ENCODE measurements at regions not wholly inside any gene's neighbourhood (a gene's known extent, or its start where the extent isn't known, plus 50 kb on each side); places are given as distances from the start of the nearest gene placed in this dataset.
A peak's percentile ranks its signal among the peaks of the same experiment; 100 is the strongest.

- TF ChIP-seq, protein P1, sequence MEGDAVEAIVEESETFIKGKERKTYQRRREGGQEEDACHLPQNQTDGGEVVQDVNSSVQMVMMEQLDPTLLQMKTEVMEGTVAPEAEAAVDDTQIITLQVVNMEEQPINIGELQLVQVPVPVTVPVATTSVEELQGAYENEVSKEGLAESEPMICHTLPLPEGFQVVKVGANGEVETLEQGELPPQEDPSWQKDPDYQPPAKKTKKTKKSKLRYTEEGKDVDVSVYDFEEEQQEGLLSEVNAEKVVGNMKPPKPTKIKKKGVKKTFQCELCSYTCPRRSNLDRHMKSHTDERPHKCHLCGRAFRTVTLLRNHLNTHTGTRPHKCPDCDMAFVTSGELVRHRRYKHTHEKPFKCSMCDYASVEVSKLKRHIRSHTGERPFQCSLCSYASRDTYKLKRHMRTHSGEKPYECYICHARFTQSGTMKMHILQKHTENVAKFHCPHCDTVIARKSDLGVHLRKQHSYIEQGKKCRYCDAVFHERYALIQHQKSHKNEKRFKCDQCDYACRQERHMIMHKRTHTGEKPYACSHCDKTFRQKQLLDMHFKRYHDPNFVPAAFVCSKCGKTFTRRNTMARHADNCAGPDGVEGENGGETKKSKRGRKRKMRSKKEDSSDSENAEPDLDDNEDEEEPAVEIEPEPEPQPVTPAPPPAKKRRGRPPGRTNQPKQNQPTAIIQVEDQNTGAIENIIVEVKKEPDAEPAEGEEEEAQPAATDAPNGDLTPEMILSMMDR (IDR thresholded peaks at IDR 0.05; ENCODE audit: low read depth, low read length), result no peak
- H3K27ac ChIP-seq, result no peak overlapping the region
- no peak for DNase-seq
- no peaks in the 10 kb centered on the region for H3K9me3 ChIP-seq (ENCODE audit: severe bottlenecking)
- H3K27me3 ChIP-seq (ENCODE audit: insufficient read depth, low read depth, severe bottlenecking), result no peaks in the 10 kb centered on the region
- no peak overlapping the region for H3K4me3 ChIP-seq (ENCODE audit: low read depth, low read length)
- H3K36me3 ChIP-seq, result no peaks in the 10 kb centered on the region
Measured at GRCh38 chr1:226476648-226477319, 68.9 kb upstream of the PARP1 start.

- H3K9me3 ChIP-seq (ENCODE audit: severe bottlenecking), result no peaks in the 10 kb centered on the region
- no peak for DNase-seq
- H3K4me3 ChIP-seq (ENCODE audit: low read depth, low read length), result no peak overlapping the region
- no peak overlapping the region for H3K27ac ChIP-seq
- H3K36me3 ChIP-seq, result no peaks in the 10 kb centered on the region
- TF ChIP-seq, protein P1 (IDR thresholded peaks at IDR 0.05; ENCODE audit: low read depth, low read length), result no peak
- no peaks in the 10 kb centered on the region for H3K27me3 ChIP-seq (ENCODE audit: insufficient read depth, low read depth, severe bottlenecking)
Measured at GRCh38 chr1:226479474-226479873, 69.1 kb upstream of the STUM start.

DNA sequence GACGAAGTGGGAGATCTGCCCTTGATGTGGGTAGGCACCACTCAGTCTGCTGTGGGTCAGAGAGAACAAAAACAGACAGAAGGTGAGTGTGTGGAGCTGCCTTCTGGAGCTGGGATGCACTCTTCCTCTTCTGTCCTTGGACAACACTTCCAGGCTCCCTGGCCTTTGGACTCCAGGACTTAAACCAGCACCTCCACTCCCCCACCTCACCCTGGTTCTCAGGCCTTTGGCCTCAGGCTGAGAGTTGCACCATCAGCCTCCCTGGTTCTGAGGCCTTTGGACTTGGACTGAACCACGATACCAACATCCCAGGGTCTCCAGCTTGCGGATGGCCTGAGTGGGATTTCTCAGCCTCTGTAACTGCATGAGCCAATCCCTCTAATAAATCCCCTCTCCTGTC is 68.1 kb upstream of the STUM start:
- Histone ChIP-seq H3K27ac (peak overlapping the region; percentile 41), H3K9me3 (ENCODE audit: severe bottlenecking) (no peaks in the 10 kb centered on the region), H3K36me3 (no peaks in the 10 kb centered on the region), H3K4me3 (ENCODE audit: low read depth, low read length) (no peak overlapping the region), H3K27me3 (ENCODE audit: insufficient read depth, low read depth, severe bottlenecking) (no peaks in the 10 kb centered on the region)
- DNase-seq, result no peak
- TF ChIP-seq, protein P1 (IDR thresholded peaks at IDR 0.05; ENCODE audit: low read depth, low read length), result no peak

GRCh38 chr1:226481133-226481532 is 67.4 kb upstream of the STUM start:
- no peaks in the 10 kb centered on the region for H3K36me3 ChIP-seq
- no peak overlapping the region for H3K4me3 ChIP-seq (ENCODE audit: low read depth, low read length)
- no peaks in the 10 kb centered on the region for H3K27me3 ChIP-seq (ENCODE audit: insufficient read depth, low read depth, severe bottlenecking)
- no peak overlapping the region for H3K27ac ChIP-seq
- TF ChIP-seq, protein P1 (IDR thresholded peaks at IDR 0.05; ENCODE audit: low read depth, low read length), result no peak
- no peak for DNase-seq
- no peaks in the 10 kb centered on the region for H3K9me3 ChIP-seq (ENCODE audit: severe bottlenecking)

DNA sequence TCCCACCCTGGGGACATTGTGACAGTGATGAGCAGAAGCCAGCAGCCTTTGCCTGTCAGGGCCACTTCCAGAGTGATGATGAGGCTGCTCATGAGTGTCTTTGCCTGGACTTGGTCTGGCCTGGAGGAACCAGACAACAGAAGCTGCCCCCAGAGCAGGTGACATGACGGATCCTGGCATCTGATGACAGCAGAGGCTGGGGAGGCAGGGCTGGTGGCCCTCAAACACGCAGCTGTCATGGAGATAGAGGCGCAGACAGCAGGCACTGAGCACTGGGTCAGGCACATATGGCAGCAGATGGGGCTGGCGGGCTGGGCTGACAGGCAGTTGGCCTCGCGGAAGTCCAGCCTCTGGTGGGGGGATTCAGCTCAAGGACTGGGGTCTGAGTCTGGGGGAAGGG is 66.4 kb upstream of the STUM start:
- TF ChIP-seq, protein P1 (IDR thresholded peaks at IDR 0.05; ENCODE audit: low read depth, low read length), result no peak
- no peak overlapping the region for H3K4me3 ChIP-seq (ENCODE audit: low read depth, low read length)
- H3K27me3 ChIP-seq (ENCODE audit: insufficient read depth, low read depth, severe bottlenecking), result no peaks in the 10 kb centered on the region
- DNase-seq, result peak; percentile 11
- H3K9me3 ChIP-seq (ENCODE audit: severe bottlenecking), result no peaks in the 10 kb centered on the region
- H3K36me3 ChIP-seq, result no peaks in the 10 kb centered on the region
- H3K27ac ChIP-seq, result no peak overlapping the region

Measured in WERI-Rb-1 (cell line).